SK-MEL-5 (cell line): ENCODE measurements at regions not wholly inside any gene's neighbourhood (a gene's known extent, or its start where the extent isn't known, plus 50 kb on each side); places are given as distances from the start of the nearest gene placed in this dataset.
"Not testable (repeated sequence)": the region's sequence is repeated elsewhere in the genome, so short reads cannot be mapped to it uniquely, and the experiment has no call there.

ENCODE experiments used
- DNase-seq: peaks from one replicate; pipeline ENCODE4 v3.0.0-alpha.2; 2016; ENCODE audit warnings: low read depth, low spot score
- in situ Hi-C: cut with HindIII; loops from 2 replicates; pipeline ENCODE4 v1.10.0; 2016; ENCODE audit warnings: low sequenced_read_pairs, high pct_unique_total_duplicates, low pct_unique_long_range_greater_than_20kb

GRCh38 chr5:6108981-6109825 is 269.1 kb downstream of the MED10 start:
- in situ Hi-C loops = no loop called here
- no peak for DNase-seq

- in situ Hi-C loops = no loop called here
These were observed 269.9 kb downstream of the MED10 start for GRCh38 chr5:6108540-6108848.

GRCh38 chr5:6107675-6108539 is 270.4 kb downstream of the MED10 start:
- DNase-seq = no peak
- in situ Hi-C loops = no loop called here

More at GRCh38 chr5:6108540-6108848, 269.9 kb downstream of the MED10 start:
- DNase-seq = no peak

GRCh38 chr5:6106756-6107155 is 271.6 kb downstream of the MED10 start:
- DNase-seq = no peak
- in situ Hi-C loops = no loop called here

- DNase-seq = no peak
- in situ Hi-C loops = no loop called here
These were observed 273.0 kb downstream of the MED10 start for GRCh38 chr5:6105320-6105719.

- in situ Hi-C loops = no loop called here
- no peak for DNase-seq
These were observed 282.2 kb downstream of the MED10 start for GRCh38 chr5:6096101-6096500.

- DNase-seq, in situ Hi-C loops: not testable (repeated sequence)
These were observed 284.2 kb downstream of the MED10 start for GRCh38 chr5:6094180-6094579.

GRCh38 chr5:6090838-6091237 is 287.5 kb downstream of the MED10 start:
- DNase-seq = no peak
- in situ Hi-C loops = no loop called here

GRCh38 chr5:6090079-6090654 is 288.2 kb downstream of the MED10 start:
- no peak for DNase-seq
- in situ Hi-C loops = no loop called here

GRCh38 chr5:6088706-6089105 is 289.6 kb downstream of the MED10 start:
- peak; percentile 17 for DNase-seq
- in situ Hi-C loops = no loop called here

GRCh38 chr5:6087576-6087975 is 290.8 kb downstream of the MED10 start:
- in situ Hi-C loops = no loop called here
- no peak for DNase-seq

GRCh38 chr5:6086871-6087270 is 291.5 kb downstream of the MED10 start:
- no peak for DNase-seq
- in situ Hi-C loops = no loop called here

- in situ Hi-C loops = no loop called here
- no peak for DNase-seq
These were observed 292.9 kb downstream of the MED10 start for GRCh38 chr5:6085341-6085860.

- in situ Hi-C loops = no loop called here
- DNase-seq = no peak
These were observed 293.5 kb downstream of the MED10 start for GRCh38 chr5:6084836-6085235.

GRCh38 chr5:6084376-6084775 is 294.0 kb downstream of the MED10 start:
- in situ Hi-C loops = no loop called here
- DNase-seq = no peak

- no peak for DNase-seq
- in situ Hi-C loops = no loop called here
These were observed 294.9 kb downstream of the MED10 start for GRCh38 chr5:6083311-6083978.

- DNase-seq = no peak
- in situ Hi-C loops = no loop called here
These were observed 295.7 kb downstream of the MED10 start for GRCh38 chr5:6082685-6083084.

GRCh38 chr5:6081727-6082210 is 296.6 kb downstream of the MED10 start:
- DNase-seq = no peak
- in situ Hi-C loops = no loop called here
